ENCODE measurements at regions not wholly inside any gene's neighbourhood (a gene's known extent, or its start where the extent isn't known, plus 50 kb on each side); places are given as distances from the start of the nearest gene placed in this dataset.

- TF ChIP-seq CTCF (conservative IDR thresholded peaks at IDR 0.05) (no peak), EZH2 (IDR thresholded peaks at IDR 0.05; ENCODE audit: low read depth) (no peak)
Observed at GRCh38 chr12:125198652-125199051, 133.4 kb downstream of the AACS start.
